ENCODE measurements at regions not wholly inside any gene's neighbourhood (a gene's known extent, or its start where the extent isn't known, plus 50 kb on each side); places are given as distances from the start of the nearest gene placed in this dataset.

DNA sequence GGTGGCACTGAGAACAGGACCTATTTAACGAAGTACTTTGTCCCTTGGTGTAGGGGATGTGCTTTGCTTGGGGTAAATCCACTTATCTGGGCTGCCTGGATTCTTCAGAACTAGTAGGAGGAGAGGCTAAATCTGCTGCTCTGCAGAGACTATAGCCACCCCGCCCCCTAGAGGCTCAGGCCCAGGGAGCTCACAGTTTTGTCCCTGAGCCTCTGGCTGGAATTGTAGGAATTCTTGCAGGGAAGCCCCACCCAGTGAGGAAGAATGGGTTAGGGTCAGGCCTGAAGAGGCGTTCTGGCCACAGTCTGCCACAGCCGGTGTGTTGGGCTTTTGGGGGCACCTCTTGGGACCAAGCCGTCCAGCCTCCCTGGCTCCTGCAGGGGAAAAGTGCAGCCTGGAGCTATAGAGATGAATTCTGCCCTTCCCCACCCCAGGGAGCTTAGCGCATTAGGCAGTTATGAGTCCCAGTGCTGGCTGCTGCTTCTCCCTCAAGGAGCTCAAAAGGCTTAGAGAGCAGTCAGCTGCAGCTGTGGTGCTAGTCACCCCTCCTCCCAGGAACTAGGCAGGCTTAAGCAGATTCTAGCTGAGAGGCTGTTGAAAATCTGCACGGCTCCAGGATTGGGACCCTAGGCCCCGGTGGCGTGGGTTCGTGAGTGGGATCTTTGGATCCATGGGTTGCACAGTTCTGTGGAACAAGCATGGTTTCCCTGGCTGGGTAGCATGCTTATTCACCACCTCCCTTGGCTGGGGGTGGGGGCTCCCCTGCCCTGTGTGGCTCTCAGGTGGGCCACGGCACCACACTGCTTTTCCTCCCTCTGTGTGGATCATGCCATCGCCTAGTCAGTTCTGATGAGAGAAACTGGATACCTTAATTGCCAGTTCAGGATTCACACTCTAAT lies 237.4 kb upstream of the TOM1L1 start:
- no peaks in the 10 kb centered on the region for H3K36me3 Mint-ChIP-seq (ENCODE audit: insufficient read depth, unreplicated experiment)
- no peak overlapping the region for H3K4me3 ChIP-seq (ENCODE audit: low read depth, low read length)
- no TSS peak for BruUV-seq (replicated peaks)
- no peaks in the 10 kb centered on the region for H3K36me3 ChIP-seq (ENCODE audit: control insufficient read depth, insufficient read depth, low read length)
- intact Hi-C loops (cut with micrococcal nuclease; ENCODE audit: unreplicated experiment): no loop called here
- ChIA-PET POLR2A (no interaction called here), CTCF (no interaction called here)
- no peaks in the 10 kb centered on the region for H3K27me3 ChIP-seq (replicated peaks; ENCODE audit: control insufficient read depth, insufficient read depth, low read length)
- no peak overlapping the region for H3K4me3 Mint-ChIP-seq (ENCODE audit: unreplicated experiment)
- H3K9me3 ChIP-seq: no peaks in the 10 kb centered on the region
- H3K4me1 Mint-ChIP-seq (ENCODE audit: low read depth, unreplicated experiment): no peaks in the 10 kb centered on the region
- H3K9me3 Mint-ChIP-seq (ENCODE audit: unreplicated experiment): no peaks in the 10 kb centered on the region
- H3K4me1 ChIP-seq: no peaks in the 10 kb centered on the region
- no peak overlapping the region for H3K27ac Mint-ChIP-seq (ENCODE audit: unreplicated experiment)
- no peaks in the 10 kb centered on the region for H3K27me3 Mint-ChIP-seq (ENCODE audit: insufficient read depth, unreplicated experiment)
- peak in 1 of 2 experiments; percentile 39 for DNase-seq
- TF ChIP-seq, protein P1, sequence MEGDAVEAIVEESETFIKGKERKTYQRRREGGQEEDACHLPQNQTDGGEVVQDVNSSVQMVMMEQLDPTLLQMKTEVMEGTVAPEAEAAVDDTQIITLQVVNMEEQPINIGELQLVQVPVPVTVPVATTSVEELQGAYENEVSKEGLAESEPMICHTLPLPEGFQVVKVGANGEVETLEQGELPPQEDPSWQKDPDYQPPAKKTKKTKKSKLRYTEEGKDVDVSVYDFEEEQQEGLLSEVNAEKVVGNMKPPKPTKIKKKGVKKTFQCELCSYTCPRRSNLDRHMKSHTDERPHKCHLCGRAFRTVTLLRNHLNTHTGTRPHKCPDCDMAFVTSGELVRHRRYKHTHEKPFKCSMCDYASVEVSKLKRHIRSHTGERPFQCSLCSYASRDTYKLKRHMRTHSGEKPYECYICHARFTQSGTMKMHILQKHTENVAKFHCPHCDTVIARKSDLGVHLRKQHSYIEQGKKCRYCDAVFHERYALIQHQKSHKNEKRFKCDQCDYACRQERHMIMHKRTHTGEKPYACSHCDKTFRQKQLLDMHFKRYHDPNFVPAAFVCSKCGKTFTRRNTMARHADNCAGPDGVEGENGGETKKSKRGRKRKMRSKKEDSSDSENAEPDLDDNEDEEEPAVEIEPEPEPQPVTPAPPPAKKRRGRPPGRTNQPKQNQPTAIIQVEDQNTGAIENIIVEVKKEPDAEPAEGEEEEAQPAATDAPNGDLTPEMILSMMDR (IDR thresholded peaks at IDR 0.05; ENCODE audit: insufficient read depth in 1 of 2, low read depth in 1 of 2, low read length in 1 of 2, severe bottlenecking in 1 of 2, unreplicated experiment in 1 of 2): no peak

DNA sequence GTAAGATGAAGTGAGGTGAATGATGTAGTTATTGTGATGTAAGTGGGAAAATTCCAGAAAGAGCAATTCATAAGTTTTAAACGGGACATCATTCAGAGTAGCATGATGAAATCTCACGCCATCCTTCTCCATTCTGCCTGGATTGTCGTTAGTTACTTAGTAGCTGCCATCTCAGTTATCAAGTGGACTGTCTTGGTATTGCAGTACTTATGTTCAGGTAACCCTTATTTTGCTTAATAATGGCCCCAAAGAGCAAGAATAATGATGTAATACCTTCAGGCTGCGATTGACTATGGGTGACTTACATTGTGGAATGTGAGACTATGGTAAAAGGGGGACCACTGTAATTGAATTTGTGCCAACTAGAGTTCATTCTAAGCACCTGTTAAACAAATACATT lies 234.1 kb upstream of the TOM1L1 start:
- Mint-ChIP-seq H3K27me3 (ENCODE audit: insufficient read depth, unreplicated experiment) (no peaks in the 10 kb centered on the region), H3K4me1 (ENCODE audit: low read depth, unreplicated experiment) (no peaks in the 10 kb centered on the region), H3K4me3 (ENCODE audit: unreplicated experiment) (no peak overlapping the region), H3K27ac (ENCODE audit: unreplicated experiment) (no peak overlapping the region), H3K36me3 (ENCODE audit: insufficient read depth, unreplicated experiment) (no peaks in the 10 kb centered on the region), H3K9me3 (ENCODE audit: unreplicated experiment) (no peaks in the 10 kb centered on the region)
- H3K4me1 ChIP-seq: no peaks in the 10 kb centered on the region
- intact Hi-C loops (cut with micrococcal nuclease; ENCODE audit: unreplicated experiment): no loop called here
- H3K9me3 ChIP-seq: no peaks in the 10 kb centered on the region
- H3K36me3 ChIP-seq (ENCODE audit: control insufficient read depth, insufficient read depth, low read length): no peaks in the 10 kb centered on the region
- no TSS peak for BruUV-seq (replicated peaks)
- POLR2A ChIA-PET: no interaction called here
- TF ChIP-seq, protein P1 (IDR thresholded peaks at IDR 0.05; ENCODE audit: insufficient read depth in 1 of 2, low read depth in 1 of 2, low read length in 1 of 2, severe bottlenecking in 1 of 2, unreplicated experiment in 1 of 2): no peak
- H3K27me3 ChIP-seq (replicated peaks; ENCODE audit: control insufficient read depth, insufficient read depth, low read length): no peaks in the 10 kb centered on the region
- H3K4me3 ChIP-seq (ENCODE audit: low read depth, low read length): no peak overlapping the region
- CTCF ChIA-PET: no interaction called here
- DNase-seq: no peak

- Histone ChIP-seq H3K4me3 (ENCODE audit: low read depth, low read length) (no peak overlapping the region), H3K4me1 (no peaks in the 10 kb centered on the region), H3K27me3 (replicated peaks; ENCODE audit: control insufficient read depth, insufficient read depth, low read length) (no peaks in the 10 kb centered on the region), H3K9me3 (no peaks in the 10 kb centered on the region), H3K36me3 (ENCODE audit: control insufficient read depth, insufficient read depth, low read length) (no peaks in the 10 kb centered on the region)
- no TSS peak for BruUV-seq (replicated peaks)
- Mint-ChIP-seq H3K4me3 (ENCODE audit: unreplicated experiment) (no peak overlapping the region), H3K4me1 (ENCODE audit: low read depth, unreplicated experiment) (no peaks in the 10 kb centered on the region), H3K36me3 (ENCODE audit: insufficient read depth, unreplicated experiment) (no peaks in the 10 kb centered on the region), H3K27me3 (ENCODE audit: insufficient read depth, unreplicated experiment) (peaks cover 15% of the 10 kb centered on the region), H3K9me3 (ENCODE audit: unreplicated experiment) (no peaks in the 10 kb centered on the region), H3K27ac (ENCODE audit: unreplicated experiment) (no peak overlapping the region)
- TF ChIP-seq, protein P1 (IDR thresholded peaks at IDR 0.05; ENCODE audit: insufficient read depth in 1 of 2, low read depth in 1 of 2, low read length in 1 of 2, severe bottlenecking in 1 of 2, unreplicated experiment in 1 of 2): no peak
- no peak for DNase-seq
- intact Hi-C loops (cut with micrococcal nuclease; ENCODE audit: unreplicated experiment): no loop called here
- ChIA-PET CTCF (no interaction called here), POLR2A (no interaction called here)
Measured at GRCh38 chr17:54678158-54678557, 222.5 kb upstream of the TOM1L1 start.
